Lower lobe of right lung (tissue), 2 donors: ENCODE measurements at regions not wholly inside any gene's neighbourhood (a gene's known extent, or its start where the extent isn't known, plus 50 kb on each side); places are given as distances from the start of the nearest gene placed in this dataset.

Experiments used
- ATAC-seq, 2 donors: fragments of 200-7000 bp; cut with Tn5 transposase; one replicate each; pipeline ENCODE4 v1.9.1; 2020 to 2022; ENCODE audit warnings: mild to moderate bottlenecking in 2 of 2, moderate library complexity in 2 of 2
- DNase-seq: peaks from one replicate; pipeline ENCODE4 v3.0.0-alpha.2; 2020
- H3K27ac ChIP-seq: fragments of 200-600 bp; one replicate; pipeline ENCODE4 v1.8.0; 2022
- H3K27me3 ChIP-seq: fragments of 200-600 bp; one replicate; pipeline ENCODE4 v1.8.0; 2022; ENCODE audit warnings: low read depth
- H3K36me3 ChIP-seq: fragments of 200-600 bp; one replicate; pipeline ENCODE4 v1.8.0; 2022; ENCODE audit warnings: mild to moderate bottlenecking
- H3K4me1 ChIP-seq: fragments of 200-600 bp; one replicate; pipeline ENCODE4 v1.8.0; 2022
- H3K4me3 ChIP-seq: fragments of 200-600 bp; one replicate; pipeline ENCODE4 v1.8.0; 2022; ENCODE audit warnings: mild to moderate bottlenecking
- H3K9me3 ChIP-seq: fragments of 200-600 bp; one replicate; pipeline ENCODE4 v1.8.0; 2022
- intact Hi-C: fragments of 100-400 bp; cut with DNase I; formaldehyde crosslinking; loops from one replicate; pipeline ENCODE4 v1.11.0; 2022
- TF ChIP-seq, protein P1 (sequence below): fragments of 200-600 bp; IDR thresholded peaks from one replicate; pipeline ENCODE4 v1.8.0; 2022; ENCODE audit warnings: antibody characterized with exemption, mild to moderate bottlenecking
- donor health status: DM: no; HTN: yes; CAD: no; lungs with severe emphysema.

DNA sequence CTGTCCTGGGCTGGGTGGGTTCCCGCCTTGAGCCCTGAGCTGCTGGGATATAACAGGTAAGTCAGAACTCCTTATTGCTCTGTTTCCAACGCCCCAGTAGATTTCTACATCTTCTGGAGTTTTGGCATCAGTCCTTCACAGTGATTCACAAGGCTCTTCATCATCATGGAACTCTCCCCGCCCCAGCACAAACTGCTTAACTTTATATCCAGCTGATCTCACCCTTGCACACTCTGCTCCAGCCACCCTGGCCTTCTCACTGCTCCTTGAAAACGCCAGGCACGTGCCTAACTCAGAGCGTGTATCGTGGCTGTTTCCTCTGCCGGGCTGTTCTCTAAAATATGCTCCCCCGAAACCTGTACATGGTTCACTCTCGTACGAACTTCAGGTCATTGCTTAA lies 264.9 kb downstream of the NOVA1 start:
- H3K9me3 ChIP-seq = no peaks in the 10 kb centered on the region
- H3K36me3 ChIP-seq = no peaks in the 10 kb centered on the region
- intact Hi-C loops = no loop called here
- no peaks in the 10 kb centered on the region for H3K4me1 ChIP-seq
- no peak overlapping the region for H3K4me3 ChIP-seq
- no peak overlapping the region for H3K27ac ChIP-seq
- no peak for DNase-seq
- ATAC-seq = no peak
- TF ChIP-seq, protein P1, sequence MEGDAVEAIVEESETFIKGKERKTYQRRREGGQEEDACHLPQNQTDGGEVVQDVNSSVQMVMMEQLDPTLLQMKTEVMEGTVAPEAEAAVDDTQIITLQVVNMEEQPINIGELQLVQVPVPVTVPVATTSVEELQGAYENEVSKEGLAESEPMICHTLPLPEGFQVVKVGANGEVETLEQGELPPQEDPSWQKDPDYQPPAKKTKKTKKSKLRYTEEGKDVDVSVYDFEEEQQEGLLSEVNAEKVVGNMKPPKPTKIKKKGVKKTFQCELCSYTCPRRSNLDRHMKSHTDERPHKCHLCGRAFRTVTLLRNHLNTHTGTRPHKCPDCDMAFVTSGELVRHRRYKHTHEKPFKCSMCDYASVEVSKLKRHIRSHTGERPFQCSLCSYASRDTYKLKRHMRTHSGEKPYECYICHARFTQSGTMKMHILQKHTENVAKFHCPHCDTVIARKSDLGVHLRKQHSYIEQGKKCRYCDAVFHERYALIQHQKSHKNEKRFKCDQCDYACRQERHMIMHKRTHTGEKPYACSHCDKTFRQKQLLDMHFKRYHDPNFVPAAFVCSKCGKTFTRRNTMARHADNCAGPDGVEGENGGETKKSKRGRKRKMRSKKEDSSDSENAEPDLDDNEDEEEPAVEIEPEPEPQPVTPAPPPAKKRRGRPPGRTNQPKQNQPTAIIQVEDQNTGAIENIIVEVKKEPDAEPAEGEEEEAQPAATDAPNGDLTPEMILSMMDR = no peak
- no peaks in the 10 kb centered on the region for H3K27me3 ChIP-seq

GRCh38 chr14:26330982-26331381 lies 266.9 kb downstream of the NOVA1 start:
- Histone ChIP-seq H3K27me3 (no peaks in the 10 kb centered on the region), H3K9me3 (no peaks in the 10 kb centered on the region), H3K4me3 (no peak overlapping the region), H3K4me1 (no peaks in the 10 kb centered on the region), H3K27ac (no peak overlapping the region), H3K36me3 (no peaks in the 10 kb centered on the region)
- ATAC-seq (no peak), DNase-seq (no peak)
- intact Hi-C loops = no loop called here
- TF ChIP-seq, protein P1 = no peak

- H3K4me3 ChIP-seq = no peak overlapping the region
- intact Hi-C loops = no loop called here
- ATAC-seq = no peak
- DNase-seq = no peak
- H3K9me3 ChIP-seq = no peaks in the 10 kb centered on the region
- no peaks in the 10 kb centered on the region for H3K4me1 ChIP-seq
- H3K36me3 ChIP-seq = no peaks in the 10 kb centered on the region
- H3K27me3 ChIP-seq = no peaks in the 10 kb centered on the region
- TF ChIP-seq, protein P1 = no peak
- H3K27ac ChIP-seq = no peak overlapping the region
Observed at GRCh38 chr14:26328791-26329190, 269.0 kb downstream of the NOVA1 start.

GRCh38 chr14:26323869-26324268 lies 274.0 kb downstream of the NOVA1 start:
- H3K4me1 ChIP-seq = no peaks in the 10 kb centered on the region
- no peak overlapping the region for H3K4me3 ChIP-seq
- TF ChIP-seq, protein P1 = no peak
- H3K9me3 ChIP-seq = no peaks in the 10 kb centered on the region
- no peak for ATAC-seq
- no peak overlapping the region for H3K27ac ChIP-seq
- H3K27me3 ChIP-seq = no peaks in the 10 kb centered on the region
- no peaks in the 10 kb centered on the region for H3K36me3 ChIP-seq
- intact Hi-C loops = no loop called here
- no peak for DNase-seq

DNA sequence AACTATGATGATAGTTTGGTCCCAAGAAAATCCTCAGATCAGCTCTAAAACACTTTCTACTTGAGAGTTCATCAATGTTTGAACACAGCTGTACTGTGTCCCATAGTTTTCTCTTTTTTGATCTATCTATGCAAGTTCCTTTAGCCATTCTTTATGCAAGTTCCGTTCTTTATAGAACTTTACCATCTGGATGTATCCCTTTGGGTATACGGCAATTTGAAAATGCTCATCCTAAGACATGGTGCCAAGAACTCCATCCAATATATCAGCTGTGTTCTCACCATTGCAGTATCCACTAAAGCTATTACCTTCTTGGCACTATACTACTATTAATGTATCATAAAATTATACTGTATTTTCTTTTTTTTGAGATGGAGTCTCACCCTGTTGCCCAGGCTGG lies 276.9 kb downstream of the NOVA1 start:
- Histone ChIP-seq H3K27me3 (no peaks in the 10 kb centered on the region), H3K4me3 (no peak overlapping the region), H3K9me3 (no peaks in the 10 kb centered on the region), H3K27ac (no peak overlapping the region), H3K4me1 (no peaks in the 10 kb centered on the region), H3K36me3 (no peaks in the 10 kb centered on the region)
- intact Hi-C loops = no loop called here
- ATAC-seq (no peak), DNase-seq (no peak)
- TF ChIP-seq, protein P1 = no peak
